ENCODE measurements at regions not wholly inside any gene's neighbourhood (a gene's known extent, or its start where the extent isn't known, plus 50 kb on each side); places are given as distances from the start of the nearest gene placed in this dataset.

DNA sequence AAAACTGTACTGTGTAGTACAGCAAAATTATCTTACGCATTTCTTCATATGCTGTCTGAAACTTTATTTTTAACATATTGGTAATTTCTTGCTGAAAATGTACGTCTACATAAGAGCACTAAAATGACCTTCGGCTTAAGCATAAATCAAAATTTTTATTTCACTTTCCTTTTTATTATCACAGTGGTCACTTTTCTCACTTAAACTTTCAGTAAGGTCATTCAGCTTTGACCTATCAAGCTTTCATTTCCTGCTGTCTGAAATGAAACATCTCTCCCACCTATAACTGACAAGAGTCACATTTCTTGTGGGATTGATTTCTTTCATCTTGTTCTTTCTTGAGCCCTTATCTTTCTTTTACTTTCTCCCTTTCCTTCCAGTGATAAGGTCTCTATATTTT, 2212.7 kb upstream of the PCDH20 start:
- no peaks in the 10 kb centered on the region for H3K4me1 ChIP-seq
- H3K36me3 ChIP-seq: no peaks in the 10 kb centered on the region
- H3K4me3 ChIP-seq: no peak overlapping the region
- no peak for TF ChIP-seq POLR2A (IDR thresholded peaks at IDR 0.05)
- TF ChIP-seq, protein P1, sequence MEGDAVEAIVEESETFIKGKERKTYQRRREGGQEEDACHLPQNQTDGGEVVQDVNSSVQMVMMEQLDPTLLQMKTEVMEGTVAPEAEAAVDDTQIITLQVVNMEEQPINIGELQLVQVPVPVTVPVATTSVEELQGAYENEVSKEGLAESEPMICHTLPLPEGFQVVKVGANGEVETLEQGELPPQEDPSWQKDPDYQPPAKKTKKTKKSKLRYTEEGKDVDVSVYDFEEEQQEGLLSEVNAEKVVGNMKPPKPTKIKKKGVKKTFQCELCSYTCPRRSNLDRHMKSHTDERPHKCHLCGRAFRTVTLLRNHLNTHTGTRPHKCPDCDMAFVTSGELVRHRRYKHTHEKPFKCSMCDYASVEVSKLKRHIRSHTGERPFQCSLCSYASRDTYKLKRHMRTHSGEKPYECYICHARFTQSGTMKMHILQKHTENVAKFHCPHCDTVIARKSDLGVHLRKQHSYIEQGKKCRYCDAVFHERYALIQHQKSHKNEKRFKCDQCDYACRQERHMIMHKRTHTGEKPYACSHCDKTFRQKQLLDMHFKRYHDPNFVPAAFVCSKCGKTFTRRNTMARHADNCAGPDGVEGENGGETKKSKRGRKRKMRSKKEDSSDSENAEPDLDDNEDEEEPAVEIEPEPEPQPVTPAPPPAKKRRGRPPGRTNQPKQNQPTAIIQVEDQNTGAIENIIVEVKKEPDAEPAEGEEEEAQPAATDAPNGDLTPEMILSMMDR (IDR thresholded peaks at IDR 0.05 in 4 of 5, conservative IDR thresholded peaks at IDR 0.05 in 1 of 5): no peak
- in situ Hi-C loops (cut with MboI; ENCODE audit: low sequenced_read_pairs in 4 of 4): no loop called here
- no peak overlapping the region for H3K27ac ChIP-seq
- no peak for DNase-seq
- no peaks in the 10 kb centered on the region for H3K27me3 ChIP-seq
- intact Hi-C loops (cut with DNase I; ENCODE audit: low total_unique reads): no loop called here
- ATAC-seq: no peak
- H3K9me3 ChIP-seq: no peaks in the 10 kb centered on the region

DNA sequence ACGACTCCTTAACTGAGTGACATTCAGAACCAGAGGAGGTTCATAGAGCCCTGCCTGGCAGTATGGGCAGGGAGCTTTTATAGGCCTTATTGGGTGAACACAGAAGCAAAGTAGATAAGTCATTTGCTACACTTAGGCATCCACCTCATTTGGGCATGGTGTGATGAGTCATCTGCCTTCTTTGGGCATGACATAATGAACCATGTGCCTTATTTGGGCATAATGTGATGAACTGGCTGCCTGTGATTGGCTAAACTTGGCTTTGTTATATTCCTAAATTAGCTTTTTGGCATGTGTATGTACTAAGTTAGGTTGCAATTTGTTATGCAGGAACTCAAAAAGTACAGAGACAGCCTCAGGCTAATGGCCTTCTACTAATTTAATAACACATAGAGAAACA, 2210.2 kb upstream of the PCDH20 start:
- ATAC-seq (no peak), DNase-seq (no peak)
- Histone ChIP-seq H3K27ac (no peak overlapping the region), H3K36me3 (no peaks in the 10 kb centered on the region), H3K9me3 (no peaks in the 10 kb centered on the region), H3K4me1 (no peaks in the 10 kb centered on the region), H3K4me3 (no peak overlapping the region), H3K27me3 (no peaks in the 10 kb centered on the region)
- in situ Hi-C loops (cut with MboI; ENCODE audit: low sequenced_read_pairs in 4 of 4): no loop called here
- no peak for TF ChIP-seq POLR2A (IDR thresholded peaks at IDR 0.05)
- TF ChIP-seq, protein P1 (IDR thresholded peaks at IDR 0.05 in 4 of 5, conservative IDR thresholded peaks at IDR 0.05 in 1 of 5): no peak
- intact Hi-C loops (cut with DNase I; ENCODE audit: low total_unique reads): no loop called here

DNA sequence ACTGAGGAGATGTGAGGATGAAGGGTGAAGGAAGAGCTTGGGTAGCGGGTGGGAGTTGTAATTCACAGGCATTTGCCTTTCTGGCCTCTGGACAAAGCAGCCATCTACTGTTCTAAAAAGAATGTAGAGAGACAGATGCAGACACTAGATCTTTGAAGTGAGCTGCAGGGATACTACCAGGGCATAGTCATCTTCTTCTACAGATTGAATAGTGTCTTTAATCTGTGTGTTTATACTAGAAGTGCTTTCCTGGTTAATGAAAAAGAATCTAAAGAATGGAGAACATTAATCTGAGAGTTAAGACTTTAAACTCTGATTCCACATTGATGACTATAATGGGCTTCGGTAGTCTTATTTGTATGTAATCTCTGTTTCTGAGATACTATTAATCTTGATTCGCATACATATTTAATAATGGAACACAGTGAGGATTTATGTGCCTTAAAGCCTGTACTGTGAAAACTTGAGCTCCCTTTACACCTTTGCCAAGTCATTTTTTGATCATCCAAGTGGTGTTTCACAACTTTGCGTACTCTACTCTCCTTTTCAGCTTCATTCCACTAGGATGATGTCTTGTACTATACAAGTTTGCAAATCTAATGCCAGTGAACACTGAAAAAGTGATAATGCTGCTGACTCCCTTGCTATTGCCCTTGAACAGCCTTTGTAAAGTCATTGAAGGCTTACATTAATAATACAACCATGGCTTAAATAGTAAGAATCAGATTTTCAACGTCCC, 2199.4 kb upstream of the PCDH20 start:
- Histone ChIP-seq H3K27ac (no peak overlapping the region), H3K9me3 (no peaks in the 10 kb centered on the region), H3K27me3 (no peaks in the 10 kb centered on the region), H3K4me3 (no peak overlapping the region), H3K4me1 (no peaks in the 10 kb centered on the region), H3K36me3 (no peaks in the 10 kb centered on the region)
- ATAC-seq: no peak
- TF ChIP-seq POLR2A (IDR thresholded peaks at IDR 0.05): no peak
- TF ChIP-seq, protein P1 (IDR thresholded peaks at IDR 0.05 in 4 of 5, conservative IDR thresholded peaks at IDR 0.05 in 1 of 5): no peak
- no peak for DNase-seq
- in situ Hi-C loops (cut with MboI; ENCODE audit: low sequenced_read_pairs in 4 of 4): no loop called here
- intact Hi-C loops (cut with DNase I; ENCODE audit: low total_unique reads): no loop called here

DNA sequence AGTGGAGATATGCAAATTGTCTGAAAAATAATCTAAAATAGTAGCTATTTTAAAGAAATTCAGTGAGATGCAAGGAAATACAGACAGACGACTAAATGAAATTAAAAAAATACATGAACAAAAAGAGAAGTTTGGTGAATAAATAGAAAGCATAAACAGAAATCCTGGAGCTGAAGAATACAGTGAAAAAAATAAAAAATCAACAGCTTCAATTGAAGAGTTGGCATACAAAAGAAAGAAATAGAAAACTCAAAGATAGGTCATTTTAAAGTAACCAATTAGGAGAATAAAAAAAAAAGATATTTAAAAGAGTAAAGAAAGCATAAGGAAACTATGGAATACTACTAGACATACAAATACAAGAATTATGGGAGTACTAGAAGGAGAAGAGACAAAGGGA, 2191.5 kb upstream of the PCDH20 start:
- TF ChIP-seq, protein P1 (IDR thresholded peaks at IDR 0.05 in 4 of 5, conservative IDR thresholded peaks at IDR 0.05 in 1 of 5): no peak
- TF ChIP-seq POLR2A (IDR thresholded peaks at IDR 0.05): no peak
- H3K4me1 ChIP-seq: no peaks in the 10 kb centered on the region
- H3K27ac ChIP-seq: no peak overlapping the region
- no peaks in the 10 kb centered on the region for H3K36me3 ChIP-seq
- in situ Hi-C loops (cut with MboI; ENCODE audit: low sequenced_read_pairs in 4 of 4): no loop called here
- DNase-seq (no peak), ATAC-seq (no peak)
- no peaks in the 10 kb centered on the region for H3K9me3 ChIP-seq
- intact Hi-C loops (cut with DNase I; ENCODE audit: low total_unique reads): no loop called here
- no peak overlapping the region for H3K4me3 ChIP-seq
- H3K27me3 ChIP-seq: no peaks in the 10 kb centered on the region

DNA sequence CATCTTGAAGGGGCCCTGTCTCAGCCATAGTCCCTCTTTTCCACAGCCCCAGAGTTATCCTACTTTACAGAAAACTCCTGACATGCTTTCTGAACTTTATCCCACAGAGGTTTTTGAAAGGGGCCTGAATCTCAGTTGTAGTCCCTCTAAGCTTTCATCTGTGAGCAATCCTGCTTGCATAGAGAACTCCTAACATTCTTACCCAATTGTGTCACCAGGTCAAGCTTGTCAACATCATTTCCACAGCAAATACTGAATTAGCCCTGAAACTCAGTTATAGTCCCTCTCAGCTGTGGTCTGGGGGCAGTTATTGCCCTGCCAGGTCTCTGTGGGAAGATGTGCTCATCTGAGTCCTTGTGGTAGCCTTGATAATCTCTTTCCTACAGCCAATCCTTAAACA, 2190.3 kb upstream of the PCDH20 start:
- Histone ChIP-seq H3K27ac (no peak overlapping the region), H3K4me1 (no peaks in the 10 kb centered on the region), H3K27me3 (no peaks in the 10 kb centered on the region), H3K4me3 (no peak overlapping the region), H3K36me3 (no peaks in the 10 kb centered on the region), H3K9me3 (no peaks in the 10 kb centered on the region)
- no peak for DNase-seq
- in situ Hi-C loops (cut with MboI; ENCODE audit: low sequenced_read_pairs in 4 of 4): no loop called here
- TF ChIP-seq POLR2A (IDR thresholded peaks at IDR 0.05): no peak
- intact Hi-C loops (cut with DNase I; ENCODE audit: low total_unique reads): no loop called here
- no peak for ATAC-seq

Data from gastrocnemius medialis (tissue), 4 donors.